ENCODE measurements at regions not wholly inside any gene's neighbourhood (a gene's known extent, or its start where the extent isn't known, plus 50 kb on each side); places are given as distances from the start of the nearest gene placed in this dataset.
"Not testable (repeated sequence)": the region's sequence is repeated elsewhere in the genome, so short reads cannot be mapped to it uniquely, and the experiment has no call there.

DNA sequence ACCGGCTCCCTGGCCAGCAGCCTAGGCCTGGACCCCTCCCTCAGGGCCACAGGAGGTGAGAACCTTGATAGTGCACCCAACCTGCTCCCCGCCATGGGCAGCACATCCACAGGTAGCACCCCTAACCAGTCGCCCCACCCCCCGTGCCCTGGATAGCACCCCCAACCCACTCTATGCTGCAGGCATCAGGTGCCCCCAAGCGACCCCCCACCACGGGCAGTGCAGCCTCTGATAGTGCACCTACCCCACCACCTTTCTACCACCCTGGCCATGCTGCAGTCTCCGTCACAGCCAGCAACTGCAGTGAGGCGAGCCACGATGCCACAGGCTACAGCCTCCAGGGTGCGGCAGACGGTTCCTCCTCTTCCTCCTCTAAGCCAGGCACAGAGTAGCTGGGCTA, 55.6 kb downstream of the SOWAHC start:
- Mint-ChIP-seq H3K27ac (no peak overlapping the region), H3K9me3 (no peaks in the 10 kb centered on the region), H3K4me3 (no peak overlapping the region), H3K4me1 (no peaks in the 10 kb centered on the region), H3K36me3 (ENCODE audit: low read depth) (no peaks in the 10 kb centered on the region), H3K27me3 (no peaks in the 10 kb centered on the region)
- ATAC-seq (replicated peaks) = no peak

- Mint-ChIP-seq H3K4me1 (no peaks in the 10 kb centered on the region), H3K9me3 (no peaks in the 10 kb centered on the region), H3K4me3 (no peak overlapping the region), H3K27ac (no peak overlapping the region), H3K27me3 (no peaks in the 10 kb centered on the region), H3K36me3 (ENCODE audit: low read depth) (no peaks in the 10 kb centered on the region)
- no peak for ATAC-seq (replicated peaks)
These were observed 56.6 kb downstream of the SOWAHC start for GRCh38 chr2:109670556-109671411.

DNA sequence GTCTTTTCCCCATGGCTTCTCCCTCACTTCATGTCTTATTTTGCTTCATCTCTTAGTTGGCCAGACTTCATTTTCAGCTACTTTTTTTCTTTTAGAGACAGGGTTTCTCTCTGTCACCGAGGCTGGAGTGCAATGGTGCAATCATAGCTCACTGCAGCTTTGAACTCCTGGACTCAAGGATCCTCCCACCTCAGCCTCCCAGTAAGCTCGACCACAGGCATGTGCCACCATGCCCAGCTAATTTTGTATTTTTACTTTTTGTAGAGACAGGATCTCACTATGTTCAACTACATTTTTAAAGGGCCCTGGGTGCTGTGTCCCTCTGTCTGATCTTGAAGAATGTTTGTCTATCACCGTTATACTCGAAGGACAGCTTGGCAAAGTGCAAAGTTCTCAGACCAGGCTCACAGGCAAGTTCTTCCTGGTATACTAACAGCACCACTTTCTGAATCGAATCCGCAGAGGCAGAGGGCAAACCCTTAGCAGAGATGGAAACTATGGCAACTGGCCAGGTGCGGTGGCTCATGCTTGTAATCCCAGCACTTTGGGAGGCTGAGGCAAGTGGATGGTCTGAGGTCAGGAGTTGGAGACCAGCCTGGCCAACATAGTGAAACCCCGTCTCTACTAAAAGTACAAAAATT, 60.9 kb downstream of the SOWAHC start:
- no peak overlapping the region for H3K27ac Mint-ChIP-seq
- H3K4me1 Mint-ChIP-seq = no peaks in the 10 kb centered on the region
- no peaks in the 10 kb centered on the region for H3K36me3 Mint-ChIP-seq (ENCODE audit: low read depth)
- no peak overlapping the region for H3K4me3 Mint-ChIP-seq
- no peaks in the 10 kb centered on the region for H3K9me3 Mint-ChIP-seq
- ATAC-seq (replicated peaks) = no peak
- peaks cover 10% of the 10 kb centered on the region for H3K27me3 Mint-ChIP-seq

- Mint-ChIP-seq H3K9me3 (no peaks in the 10 kb centered on the region), H3K27me3 (peaks cover 10% of the 10 kb centered on the region), H3K36me3 (ENCODE audit: low read depth) (no peaks in the 10 kb centered on the region), H3K4me3 (no peak overlapping the region), H3K27ac (no peak overlapping the region), H3K4me1 (no peaks in the 10 kb centered on the region)
- no peak for ATAC-seq (replicated peaks)
These were observed 61.6 kb downstream of the SOWAHC start for GRCh38 chr2:109675666-109676345.

- ATAC-seq (replicated peaks) = no peak
- no peak overlapping the region for H3K4me3 Mint-ChIP-seq
- no peaks in the 10 kb centered on the region for H3K4me1 Mint-ChIP-seq
- no peaks in the 10 kb centered on the region for H3K36me3 Mint-ChIP-seq (ENCODE audit: low read depth)
- H3K27ac Mint-ChIP-seq = no peak overlapping the region
- peaks cover 15% of the 10 kb centered on the region for H3K27me3 Mint-ChIP-seq
- no peaks in the 10 kb centered on the region for H3K9me3 Mint-ChIP-seq
These were observed 62.3 kb downstream of the SOWAHC start for GRCh38 chr2:109676346-109676902.

DNA sequence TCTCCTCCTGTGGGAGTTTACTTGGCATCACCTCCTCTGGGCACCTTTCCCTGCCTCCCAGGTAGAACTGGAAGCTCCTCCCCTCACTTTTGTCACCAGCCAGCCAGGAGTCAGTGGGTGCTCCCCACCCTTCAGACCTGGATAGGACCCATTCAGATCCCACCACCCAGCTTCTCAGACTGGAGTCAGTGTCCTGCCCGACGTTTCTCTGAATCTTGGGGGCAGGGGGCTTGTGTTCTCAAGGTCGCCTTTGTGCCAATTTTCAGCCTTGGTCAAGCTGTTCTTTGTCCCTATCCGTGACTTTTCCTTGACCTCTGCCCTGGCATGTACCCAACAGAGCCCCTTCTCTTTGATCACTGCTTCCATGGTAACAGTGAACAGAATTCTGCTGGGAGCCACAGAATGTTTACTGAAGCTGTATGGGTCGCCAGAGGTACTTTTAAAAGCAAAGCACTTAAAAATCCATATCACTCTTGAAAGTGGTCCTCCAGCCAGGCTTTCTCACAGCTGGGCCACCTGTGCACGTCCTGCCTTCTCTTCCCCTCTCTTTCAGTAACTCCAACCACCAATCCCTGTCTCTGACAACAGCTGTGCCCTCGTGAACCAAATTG, 63.1 kb downstream of the SOWAHC start:
- H3K27ac Mint-ChIP-seq; ATAC-seq (replicated peaks); H3K4me1 Mint-ChIP-seq; H3K4me3 Mint-ChIP-seq; H3K36me3 Mint-ChIP-seq (ENCODE audit: low read depth); H3K9me3 Mint-ChIP-seq: not testable (repeated sequence)
- H3K27me3 Mint-ChIP-seq = peaks cover 15% of the 10 kb centered on the region

DNA sequence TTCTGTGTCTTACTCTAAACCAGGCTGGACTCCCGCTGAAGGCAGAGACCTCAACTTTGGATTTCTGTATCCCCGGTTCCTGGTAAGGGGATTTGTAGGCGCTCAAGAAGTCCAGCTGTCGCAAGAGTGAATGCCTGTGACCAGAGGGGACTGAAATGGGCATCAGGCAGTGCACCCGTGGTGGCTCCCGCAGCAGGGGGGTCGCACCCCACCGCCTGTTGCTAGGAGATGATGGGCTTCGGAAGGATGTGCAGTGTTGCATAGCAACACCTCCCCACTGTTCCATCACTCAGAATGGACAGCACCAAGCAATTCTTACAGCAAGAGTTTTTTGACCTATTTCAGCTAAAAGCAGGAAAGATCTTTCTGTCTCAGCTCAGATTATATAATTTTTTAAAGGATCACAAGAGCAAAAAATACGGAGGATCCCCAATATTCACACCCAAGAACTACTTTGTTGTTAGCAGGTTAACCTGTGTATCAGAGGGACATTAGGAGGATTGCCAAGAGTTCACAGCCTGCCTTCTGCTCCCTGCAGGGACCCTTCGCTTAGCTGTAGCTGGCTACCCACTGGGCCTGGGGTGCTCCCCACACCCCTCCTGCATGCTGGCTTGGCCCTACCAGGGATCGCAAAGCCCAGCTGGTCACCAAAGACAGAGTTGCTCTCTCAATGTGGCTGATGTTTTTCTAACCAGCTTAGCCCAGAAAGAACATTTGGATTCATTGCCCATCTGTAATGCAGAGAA, 63.8 kb downstream of the SOWAHC start:
- no peak for ATAC-seq (replicated peaks)
- no peaks in the 10 kb centered on the region for H3K4me1 Mint-ChIP-seq
- peaks cover 15% of the 10 kb centered on the region for H3K27me3 Mint-ChIP-seq
- H3K4me3 Mint-ChIP-seq = no peak overlapping the region
- H3K9me3 Mint-ChIP-seq = no peaks in the 10 kb centered on the region
- no peaks in the 10 kb centered on the region for H3K36me3 Mint-ChIP-seq (ENCODE audit: low read depth)
- H3K27ac Mint-ChIP-seq = no peak overlapping the region

- not testable (repeated sequence) for H3K4me1 Mint-ChIP-seq; H3K27ac Mint-ChIP-seq; H3K36me3 Mint-ChIP-seq (ENCODE audit: low read depth); H3K9me3 Mint-ChIP-seq; H3K4me3 Mint-ChIP-seq; ATAC-seq (replicated peaks)
- H3K27me3 Mint-ChIP-seq = peaks cover 15% of the 10 kb centered on the region
These were observed 64.6 kb downstream of the SOWAHC start for GRCh38 chr2:109678724-109679201.

DNA sequence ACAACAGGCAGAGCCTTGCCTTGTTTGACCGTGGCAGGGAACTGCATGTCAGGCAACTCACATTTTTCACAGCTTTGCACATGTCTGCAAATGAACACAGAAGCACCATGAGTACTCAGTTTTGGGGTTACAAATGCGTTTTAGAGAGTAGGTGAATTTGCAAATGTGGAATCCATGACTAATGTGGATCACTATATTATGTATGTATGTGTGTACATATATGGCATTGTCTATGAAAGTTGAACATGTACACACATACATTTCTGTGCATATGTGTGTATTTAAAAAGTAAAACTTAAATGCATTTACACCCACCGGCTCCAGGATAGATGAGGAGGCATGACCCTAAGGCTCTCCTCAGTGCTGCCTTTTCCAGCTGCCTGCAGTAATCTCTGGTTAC, 65.1 kb downstream of the SOWAHC start:
- no peak for ATAC-seq (replicated peaks)
- Mint-ChIP-seq H3K4me1 (no peaks in the 10 kb centered on the region), H3K4me3 (no peak overlapping the region), H3K9me3 (no peaks in the 10 kb centered on the region), H3K27ac (no peak overlapping the region), H3K36me3 (ENCODE audit: low read depth) (no peaks in the 10 kb centered on the region), H3K27me3 (peaks cover 15% of the 10 kb centered on the region)

DNA sequence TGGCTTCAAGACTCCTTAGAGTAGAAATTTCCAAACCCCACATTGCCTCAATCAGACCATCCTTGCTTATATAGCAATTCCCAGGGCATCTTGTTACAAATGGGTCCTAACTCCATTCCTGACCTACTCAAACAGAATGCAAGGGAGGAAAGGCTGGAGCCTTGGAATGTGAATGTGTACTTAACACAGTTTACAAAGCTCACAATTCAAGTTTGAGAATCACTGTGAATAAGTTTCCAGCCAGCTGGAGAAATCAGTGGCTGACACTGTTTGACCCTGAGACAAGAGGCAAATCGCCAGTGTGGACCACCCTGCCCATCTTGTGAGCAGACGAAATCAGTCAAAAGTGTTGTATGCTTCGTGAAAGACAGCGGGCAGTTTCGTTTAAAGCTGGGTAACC, 65.5 kb downstream of the SOWAHC start:
- Mint-ChIP-seq H3K9me3 (no peaks in the 10 kb centered on the region), H3K27me3 (peaks cover 15% of the 10 kb centered on the region), H3K4me1 (no peaks in the 10 kb centered on the region), H3K36me3 (ENCODE audit: low read depth) (no peaks in the 10 kb centered on the region), H3K27ac (no peak overlapping the region), H3K4me3 (no peak overlapping the region)
- no peak for ATAC-seq (replicated peaks)

DNA sequence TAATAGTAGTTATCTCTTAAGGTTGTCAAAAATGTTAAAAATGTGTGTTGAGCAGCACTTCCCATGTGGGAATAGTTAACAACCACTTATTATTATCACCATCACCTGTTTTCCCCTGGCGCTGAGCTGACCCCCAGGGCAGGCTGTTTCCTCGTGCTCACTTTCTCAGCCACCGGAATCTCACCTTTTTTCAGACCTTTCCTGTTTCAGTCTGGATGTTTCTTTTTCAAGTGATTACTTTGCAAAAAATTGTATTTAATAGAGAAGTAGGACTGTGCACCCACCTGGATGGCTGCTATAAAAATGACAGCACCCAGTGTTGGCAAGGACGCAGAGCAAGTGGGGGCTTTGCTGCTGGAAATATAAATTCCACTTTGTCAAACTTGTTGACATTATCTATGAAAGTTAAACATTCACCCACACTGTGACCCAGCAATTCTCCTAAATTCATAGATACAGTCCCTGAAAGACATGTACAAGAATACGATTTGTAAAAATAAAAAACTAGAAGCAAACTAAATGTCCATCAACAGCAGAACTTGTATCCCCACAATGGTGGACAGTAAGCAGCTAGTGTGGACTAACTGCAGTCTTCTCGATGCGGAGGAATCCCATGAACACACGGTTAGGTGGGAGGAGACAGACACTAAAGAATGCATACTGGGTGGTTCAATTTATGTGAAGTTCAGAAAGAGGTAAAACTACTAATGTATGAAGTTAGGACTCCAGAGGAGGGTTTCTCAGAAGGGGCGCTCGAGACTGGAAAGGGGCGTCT, 66.5 kb downstream of the SOWAHC start:
- no peak overlapping the region for H3K27ac Mint-ChIP-seq

DNA sequence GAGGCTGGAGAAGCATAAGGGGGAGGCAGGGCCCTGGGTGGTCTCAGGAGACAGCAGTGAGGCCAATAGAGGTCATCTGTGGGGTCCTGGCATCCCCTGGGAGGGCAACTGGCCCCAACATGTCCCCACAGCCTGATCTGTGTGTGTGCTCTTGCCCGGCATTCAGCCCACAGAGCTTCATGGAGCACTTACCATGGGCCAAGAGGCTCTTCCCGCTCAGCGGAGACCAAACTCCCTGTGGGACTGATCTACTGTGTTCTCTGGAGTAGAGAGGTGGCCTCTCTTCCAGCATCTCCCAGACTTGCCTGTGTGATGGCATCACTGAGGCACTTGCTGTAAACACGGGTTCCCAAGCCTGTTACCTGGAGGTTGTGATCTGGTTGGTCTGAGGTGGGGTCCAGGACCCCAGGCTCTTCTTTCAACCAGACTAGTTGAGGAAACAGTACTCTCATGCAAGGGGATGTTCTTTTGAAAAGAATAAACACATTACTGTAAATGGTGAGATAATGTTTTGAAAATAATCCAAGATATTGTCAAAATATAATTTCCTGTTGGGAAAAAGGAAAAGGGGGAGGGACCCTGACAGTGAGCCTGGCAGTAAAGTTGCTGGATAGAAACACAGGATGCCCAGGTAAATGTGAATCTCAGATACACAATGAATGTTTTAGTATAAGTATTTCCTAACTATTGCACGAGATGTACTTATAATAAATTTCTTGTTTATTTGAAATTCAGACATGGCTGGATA, 67.6 kb downstream of the SOWAHC start:
- no peaks in the 10 kb centered on the region for H3K36me3 Mint-ChIP-seq (ENCODE audit: low read depth)
- H3K27ac Mint-ChIP-seq = no peak overlapping the region
- peaks cover 23% of the 10 kb centered on the region for H3K27me3 Mint-ChIP-seq
- no peak overlapping the region for H3K4me3 Mint-ChIP-seq
- no peaks in the 10 kb centered on the region for H3K9me3 Mint-ChIP-seq
- no peaks in the 10 kb centered on the region for H3K4me1 Mint-ChIP-seq
- no peak for ATAC-seq (replicated peaks)

More for the DNA sequence above, 66.5 kb downstream of the SOWAHC start:
- H3K4me3 Mint-ChIP-seq = no peak overlapping the region
- H3K36me3 Mint-ChIP-seq (ENCODE audit: low read depth) = no peaks in the 10 kb centered on the region
- ATAC-seq (replicated peaks) = no peak
- peaks cover 19% of the 10 kb centered on the region for H3K27me3 Mint-ChIP-seq
- H3K9me3 Mint-ChIP-seq = no peaks in the 10 kb centered on the region
- H3K4me1 Mint-ChIP-seq = no peaks in the 10 kb centered on the region

DNA sequence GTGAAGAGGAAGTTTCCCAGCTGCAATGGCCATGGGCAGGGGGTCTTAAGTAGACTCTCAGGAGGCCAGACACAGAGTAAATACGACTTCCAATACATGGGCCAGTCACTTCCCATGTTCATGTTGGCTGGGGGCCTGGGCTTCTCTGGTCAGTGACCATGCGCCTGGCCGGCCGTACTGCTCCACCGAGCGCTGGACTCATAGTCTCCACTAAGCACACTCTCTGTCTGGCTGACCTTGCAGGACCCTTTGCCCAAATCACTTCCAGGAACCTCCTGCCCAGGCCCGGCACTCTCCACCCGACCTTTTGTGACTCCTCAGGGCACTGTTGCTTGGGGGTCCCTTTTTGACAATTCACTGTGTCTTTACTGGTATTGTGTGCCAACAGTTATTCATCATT, 69.3 kb downstream of the SOWAHC start:
- H3K27ac Mint-ChIP-seq = no peak overlapping the region
- H3K9me3 Mint-ChIP-seq = no peaks in the 10 kb centered on the region
- H3K36me3 Mint-ChIP-seq (ENCODE audit: low read depth) = no peaks in the 10 kb centered on the region
- H3K4me3 Mint-ChIP-seq = no peak overlapping the region
- peaks cover 18% of the 10 kb centered on the region for H3K27me3 Mint-ChIP-seq
- no peak for ATAC-seq (replicated peaks)
- no peaks in the 10 kb centered on the region for H3K4me1 Mint-ChIP-seq

All from activated T-helper 17 cell treated with anti-CD3 and anti-CD28 coated beads, Interleukin-2, amount 50 U/mL, for 72 hours (primary cell).